ENCODE measurements at regions not wholly inside any gene's neighbourhood (a gene's known extent, or its start where the extent isn't known, plus 50 kb on each side); places are given as distances from the start of the nearest gene placed in this dataset.

DNA sequence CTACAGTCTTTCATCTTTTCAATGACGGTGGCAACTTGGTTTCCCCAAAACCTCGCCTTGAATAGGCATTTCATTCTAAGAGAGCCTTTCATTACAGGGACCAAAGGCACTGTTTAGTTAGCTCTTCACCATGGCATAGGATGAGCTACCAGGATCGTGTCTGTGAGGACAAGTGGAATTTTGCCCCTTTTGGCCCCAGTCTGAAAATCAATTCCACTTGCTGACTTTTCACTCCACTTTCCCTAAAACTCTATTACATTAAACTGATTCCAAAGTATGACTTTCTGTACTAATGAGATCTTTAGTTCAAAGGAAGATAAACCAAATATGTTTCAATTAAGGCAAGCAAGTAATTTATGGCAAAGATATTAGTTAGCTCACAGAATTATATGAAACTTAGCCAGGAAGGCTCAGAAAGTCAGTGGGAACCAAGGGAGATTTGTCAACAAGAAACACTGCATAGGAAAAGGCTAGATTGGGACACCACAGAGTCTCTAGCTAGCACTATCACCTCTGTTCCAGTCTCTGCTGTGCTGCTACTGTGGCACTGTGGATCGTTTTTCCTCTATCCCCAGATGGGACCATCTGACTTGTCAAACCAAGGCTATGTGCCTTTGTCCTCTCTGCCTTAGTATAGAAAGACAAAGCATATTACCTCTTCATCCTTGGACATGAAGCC is 145.6 kb downstream of the SLC7A11 start:
- TF ChIP-seq CTCF (IDR thresholded peaks at IDR 0.05) (no peak), POLR2AphosphoS5 (IDR thresholded peaks at IDR 0.05) (no peak), POLR2A (IDR thresholded peaks at IDR 0.05) (no peak)
